ENCODE measurements at regions not wholly inside any gene's neighbourhood (a gene's known extent, or its start where the extent isn't known, plus 50 kb on each side); places are given as distances from the start of the nearest gene placed in this dataset.
"Not testable (repeated sequence)": the region's sequence is repeated elsewhere in the genome, so short reads cannot be mapped to it uniquely, and the experiment has no call there.

- TF ChIP-seq ZFX (IDR thresholded peaks at IDR 0.05; ENCODE audit: borderline replicate concordance) (no peak), CTCF (IDR thresholded peaks at IDR 0.05) (peak; percentile 84)
- no peak overlapping the region for H3K27ac ChIP-seq
Observed at GRCh38 chr14:30005114-30005808, 77.6 kb upstream of the PRKD1 start.

GRCh38 chr14:30006695-30007094 is 79.0 kb upstream of the PRKD1 start:
- TF ChIP-seq CTCF (IDR thresholded peaks at IDR 0.05) = no peak
- no peak for TF ChIP-seq ZFX (IDR thresholded peaks at IDR 0.05; ENCODE audit: borderline replicate concordance)
- H3K27ac ChIP-seq = no peak overlapping the region

GRCh38 chr14:30015489-30015888 is 87.8 kb upstream of the PRKD1 start:
- H3K27ac ChIP-seq = no peak overlapping the region
- TF ChIP-seq ZFX (IDR thresholded peaks at IDR 0.05; ENCODE audit: borderline replicate concordance) = no peak
- no peak for TF ChIP-seq CTCF (IDR thresholded peaks at IDR 0.05)

GRCh38 chr14:30016002-30016401 is 88.4 kb upstream of the PRKD1 start:
- TF ChIP-seq CTCF (IDR thresholded peaks at IDR 0.05) (no peak), ZFX (IDR thresholded peaks at IDR 0.05; ENCODE audit: borderline replicate concordance) (no peak)

GRCh38 chr14:30017370-30017993 is 89.8 kb upstream of the PRKD1 start:
- TF ChIP-seq CTCF (IDR thresholded peaks at IDR 0.05) = no peak
- no peak for TF ChIP-seq ZFX (IDR thresholded peaks at IDR 0.05; ENCODE audit: borderline replicate concordance)
- H3K27ac ChIP-seq = no peak overlapping the region

More at GRCh38 chr14:30016002-30016401, 88.4 kb upstream of the PRKD1 start:
- H3K27ac ChIP-seq = no peak overlapping the region

GRCh38 chr14:30020271-30020670 is 92.6 kb upstream of the PRKD1 start:
- H3K27ac ChIP-seq = no peak overlapping the region
- TF ChIP-seq ZFX (IDR thresholded peaks at IDR 0.05; ENCODE audit: borderline replicate concordance) (no peak), CTCF (IDR thresholded peaks at IDR 0.05) (no peak)

- TF ChIP-seq ZFX (IDR thresholded peaks at IDR 0.05; ENCODE audit: borderline replicate concordance) (no peak), CTCF (IDR thresholded peaks at IDR 0.05) (no peak)
- no peak overlapping the region for H3K27ac ChIP-seq
Observed at GRCh38 chr14:30020687-30021086, 93.0 kb upstream of the PRKD1 start.

- not testable (repeated sequence) for H3K27ac ChIP-seq
Observed at GRCh38 chr14:30023350-30023749, 95.7 kb upstream of the PRKD1 start.
